OCI-LY3 (cell line): ENCODE measurements at regions not wholly inside any gene's neighbourhood (a gene's known extent, or its start where the extent isn't known, plus 50 kb on each side); places are given as distances from the start of the nearest gene placed in this dataset.

Experiments used
- H2AFZ ChIP-seq: fragments of 200-600, 300-600 bp; shearing (Covaris generic); 2 replicates; pipeline ENCODE4 v1.6.0; 2014; ENCODE audit warnings: antibody characterized with exemption, low read depth, low read length
- H3K27ac ChIP-seq: fragments of 200-600, 300-600 bp; sonication (generic); 2 replicates; pipeline ENCODE4 v1.5.1; 2014; ENCODE audit warnings: mild to moderate bottlenecking, low read length, moderate library complexity, mixed read lengths
- H3K27me3 ChIP-seq: fragments of 200-600, 300-600 bp; sonication (generic); 2 replicates; pipeline ENCODE4 v1.6.1; 2014; ENCODE audit warnings: low read depth, low read length, mixed read lengths
- H3K36me3 ChIP-seq: fragments of 200-600, 300-600 bp; sonication (generic); replicated peaks from 2 replicates; pipeline ENCODE3; 2014; ENCODE audit warnings: low read depth, low read length, mixed read lengths
- H3K4me1 ChIP-seq: fragments of 300-600, 200-600 bp; sonication (generic); 2 replicates; pipeline ENCODE4 v1.6.1; 2014; ENCODE audit warnings: low read length, mixed read lengths
- H3K4me2 ChIP-seq: fragments of 200-600, 300-600 bp; sonication (generic); 2 replicates; pipeline ENCODE4 v1.6.1; 2014; ENCODE audit warnings: low read length, mixed read lengths
- H3K4me3 ChIP-seq: fragments of 300-600, 200-600 bp; sonication (generic); 2 replicates; pipeline ENCODE4 v1.5.1; 2014; ENCODE audit warnings: antibody characterized with exemption, mild to moderate bottlenecking, low read length, moderate library complexity
- H3K79me2 ChIP-seq: fragments of 300-600, 200-600 bp; shearing (Covaris generic); 2 replicates; pipeline ENCODE4 v1.6.1; 2014; ENCODE audit warnings: mild to moderate bottlenecking, low read length, mixed read lengths
- H3K9ac ChIP-seq: fragments of 300-600, 200-600 bp; shearing (Covaris generic); 2 replicates; pipeline ENCODE4 v1.6.0; 2014; ENCODE audit warnings: mild to moderate bottlenecking, low read length, moderate library complexity
- H3K9me3 ChIP-seq: fragments of 200-600, 300-600 bp; shearing (Covaris generic); 2 replicates; pipeline ENCODE4 v1.6.1; 2014; ENCODE audit warnings: low read length, mixed read lengths; ENCODE audit not compliant: insufficient read depth
- H4K20me1 ChIP-seq: fragments of 200-600, 300-600 bp; sonication (generic); 2 replicates; pipeline ENCODE4 v1.6.1; 2016; ENCODE audit warnings: low read length, mixed read lengths; ENCODE audit not compliant: insufficient read depth
- CTCF ChIP-seq: fragments of 200-600, 300-600 bp; sonication (generic); IDR thresholded peaks from 2 replicates; pipeline ENCODE4 v1.5.1; 2014; ENCODE audit warnings: antibody characterized with exemption, low read length, low read depth
- EZH2phosphoT487 ChIP-seq: fragments of 200-600 bp; shearing (Covaris generic); IDR thresholded peaks from 2 replicates; pipeline ENCODE4 v1.6.1; 2018; ENCODE audit warnings: antibody characterized with exemption, mixed run types, low read depth

- Histone ChIP-seq H3K4me2 (no peak overlapping the region), H2AFZ (no peak overlapping the region), H3K4me1 (peaks cover 8% of the 10 kb centered on the region), H3K9ac (no peak overlapping the region), H3K27ac (no peak overlapping the region), H3K27me3 (no peaks in the 10 kb centered on the region), H3K79me2 (no peaks in the 10 kb centered on the region), H3K36me3 (no peaks in the 10 kb centered on the region), H3K9me3 (no peaks in the 10 kb centered on the region), H3K4me3 (no peak overlapping the region), H4K20me1 (no peaks in the 10 kb centered on the region)
- no peak for TF ChIP-seq EZH2phosphoT487
- no peak for TF ChIP-seq CTCF
Measured at GRCh38 chr5:57618767-57619381, 136.3 kb upstream of the ACTBL2 start.

- Histone ChIP-seq H3K4me3 (no peak overlapping the region), H3K36me3 (no peaks in the 10 kb centered on the region), H2AFZ (no peak overlapping the region), H3K9me3 (no peaks in the 10 kb centered on the region), H4K20me1 (no peaks in the 10 kb centered on the region), H3K79me2 (no peaks in the 10 kb centered on the region), H3K27me3 (no peaks in the 10 kb centered on the region), H3K4me2 (no peak overlapping the region), H3K4me1 (peaks cover 1% of the 10 kb centered on the region), H3K9ac (no peak overlapping the region), H3K27ac (no peak overlapping the region)
- no peak for TF ChIP-seq EZH2phosphoT487
- TF ChIP-seq CTCF, result no peak
Measured at GRCh38 chr5:57613741-57614140, 131.1 kb upstream of the ACTBL2 start.

GRCh38 chr5:57611177-57611576, 128.6 kb upstream of the ACTBL2 start:
- H3K9ac ChIP-seq, result no peak overlapping the region
- H3K36me3 ChIP-seq, result no peaks in the 10 kb centered on the region
- H3K9me3 ChIP-seq, result no peaks in the 10 kb centered on the region
- H3K4me1 ChIP-seq, result no peaks in the 10 kb centered on the region
- no peak overlapping the region for H3K4me2 ChIP-seq
- H3K79me2 ChIP-seq, result no peaks in the 10 kb centered on the region
- no peaks in the 10 kb centered on the region for H4K20me1 ChIP-seq
- H3K27me3 ChIP-seq, result no peaks in the 10 kb centered on the region
- H3K27ac ChIP-seq, result no peak overlapping the region
- H3K4me3 ChIP-seq, result no peak overlapping the region
- no peak for TF ChIP-seq EZH2phosphoT487
- no peak for TF ChIP-seq CTCF
- no peak overlapping the region for H2AFZ ChIP-seq

- TF ChIP-seq EZH2phosphoT487 (no peak), CTCF (no peak)
- Histone ChIP-seq H3K4me3 (no peak overlapping the region), H3K4me1 (no peaks in the 10 kb centered on the region), H3K79me2 (no peaks in the 10 kb centered on the region), H3K9ac (no peak overlapping the region), H3K9me3 (no peaks in the 10 kb centered on the region), H3K4me2 (no peak overlapping the region), H3K27ac (no peak overlapping the region), H2AFZ (no peak overlapping the region), H3K27me3 (no peaks in the 10 kb centered on the region), H3K36me3 (no peaks in the 10 kb centered on the region), H4K20me1 (no peaks in the 10 kb centered on the region)
Measured at GRCh38 chr5:57608542-57608941, 125.9 kb upstream of the ACTBL2 start.
